HG02759 (cell line): ENCODE measurements at regions not wholly inside any gene's neighbourhood (a gene's known extent, or its start where the extent isn't known, plus 50 kb on each side); places are given as distances from the start of the nearest gene placed in this dataset.

Experiments used
- ATAC-seq: cut with Tn5 transposase; IDR thresholded peaks from one replicate; pipeline ENCODE4 v1.9.1; 2021; ENCODE audit warnings: mild to moderate bottlenecking, moderate library complexity; ENCODE audit not compliant: unreplicated experiment

DNA sequence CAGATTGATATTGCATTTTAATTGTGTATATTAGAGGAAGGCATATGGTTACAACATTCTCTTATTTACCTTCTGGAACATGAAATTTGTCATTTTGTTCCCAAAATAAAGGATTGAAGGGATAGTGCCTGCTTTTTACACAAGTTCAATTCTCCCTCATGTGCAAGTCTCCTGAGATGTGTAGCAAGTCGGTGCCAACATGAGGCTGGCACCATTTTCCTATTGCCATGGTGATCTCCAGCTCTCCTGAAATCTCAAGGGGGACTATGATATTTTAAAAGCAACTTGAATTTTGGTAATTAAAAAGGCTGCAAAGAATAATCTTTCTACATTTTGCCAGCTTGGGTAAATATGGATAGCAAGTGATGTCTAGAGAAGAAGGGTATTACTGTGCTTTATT lies 693.3 kb upstream of the WWC1 start:
- ATAC-seq, result no peak

DNA sequence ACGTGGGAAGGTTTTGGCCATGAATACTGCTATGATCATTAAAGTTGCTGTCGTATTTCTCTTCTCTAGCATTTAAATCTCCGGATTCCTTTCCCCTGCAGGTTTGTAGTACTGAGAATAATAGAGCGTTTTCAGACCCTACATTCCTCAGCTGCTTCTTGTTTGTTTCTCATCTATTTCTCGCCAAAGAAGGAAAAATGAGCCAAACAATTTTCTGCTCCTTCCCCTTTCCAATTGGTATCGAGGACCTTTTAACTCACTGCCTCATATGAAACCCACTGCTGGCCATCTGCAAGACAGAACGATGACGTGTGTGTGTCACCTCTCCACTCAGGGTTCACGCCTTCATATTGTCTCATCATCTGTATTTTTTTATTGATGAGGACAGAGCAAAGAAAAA lies 689.4 kb upstream of the WWC1 start:
- no peak for ATAC-seq

DNA sequence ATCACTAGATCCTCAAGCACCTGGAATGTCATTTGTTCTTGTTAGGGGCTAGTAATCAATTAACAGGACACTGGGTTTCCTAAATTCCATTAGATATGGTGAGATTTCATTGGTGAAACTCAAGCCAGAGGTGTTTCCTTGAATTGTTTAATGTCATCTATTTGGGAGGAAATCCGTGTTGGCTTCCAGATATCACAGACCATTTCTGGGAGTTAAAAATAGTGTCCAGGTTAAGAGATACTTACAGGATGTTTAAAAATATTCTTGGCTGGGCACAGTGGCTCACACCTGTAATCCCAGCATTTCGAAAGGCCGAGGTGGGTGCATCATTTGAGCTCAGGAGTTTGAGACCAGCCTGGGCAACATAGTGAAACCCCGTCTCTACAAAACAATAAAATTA lies 688.3 kb upstream of the WWC1 start:
- no peak for ATAC-seq

DNA sequence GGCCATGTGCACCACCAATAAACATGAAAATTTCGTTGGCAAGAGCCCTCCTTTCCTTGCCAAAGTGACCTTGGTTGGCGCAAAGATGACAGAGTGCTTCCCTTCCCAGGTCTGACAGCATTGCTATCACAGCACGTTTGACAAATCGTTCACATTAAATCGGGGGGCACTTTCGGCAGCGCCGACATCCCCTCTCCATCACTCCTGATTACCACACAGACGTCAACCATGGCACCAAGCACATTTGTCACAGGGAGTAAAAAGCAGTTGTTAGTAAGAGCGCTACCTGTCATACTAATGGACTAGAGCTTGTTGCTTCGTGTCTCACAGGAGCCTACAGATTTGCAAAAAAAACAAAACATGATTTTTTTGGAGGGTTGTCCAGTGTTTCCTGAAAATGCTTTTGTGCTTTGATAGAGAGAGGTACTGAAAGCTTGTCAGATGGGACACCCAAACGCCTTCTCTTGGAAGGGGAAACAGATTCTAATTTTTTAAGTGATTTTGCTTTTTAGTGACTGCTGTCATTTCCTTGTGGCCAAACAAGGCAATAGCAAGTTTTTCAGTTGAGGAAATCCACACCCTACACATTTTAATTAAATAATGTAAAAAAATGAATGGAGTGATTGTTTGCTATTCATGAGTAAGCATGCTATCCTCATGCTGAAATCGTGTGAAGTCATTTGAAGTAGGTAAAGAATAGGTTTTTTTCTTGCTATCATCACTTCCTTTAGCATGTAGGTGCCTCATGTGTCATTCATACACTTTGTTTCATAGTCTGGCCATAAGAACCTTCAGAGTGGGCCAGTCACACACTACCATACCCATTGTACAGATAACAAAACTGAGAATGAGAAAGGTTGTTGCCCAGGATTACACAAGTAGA lies 682.8 kb upstream of the WWC1 start:
- no peak for ATAC-seq

DNA sequence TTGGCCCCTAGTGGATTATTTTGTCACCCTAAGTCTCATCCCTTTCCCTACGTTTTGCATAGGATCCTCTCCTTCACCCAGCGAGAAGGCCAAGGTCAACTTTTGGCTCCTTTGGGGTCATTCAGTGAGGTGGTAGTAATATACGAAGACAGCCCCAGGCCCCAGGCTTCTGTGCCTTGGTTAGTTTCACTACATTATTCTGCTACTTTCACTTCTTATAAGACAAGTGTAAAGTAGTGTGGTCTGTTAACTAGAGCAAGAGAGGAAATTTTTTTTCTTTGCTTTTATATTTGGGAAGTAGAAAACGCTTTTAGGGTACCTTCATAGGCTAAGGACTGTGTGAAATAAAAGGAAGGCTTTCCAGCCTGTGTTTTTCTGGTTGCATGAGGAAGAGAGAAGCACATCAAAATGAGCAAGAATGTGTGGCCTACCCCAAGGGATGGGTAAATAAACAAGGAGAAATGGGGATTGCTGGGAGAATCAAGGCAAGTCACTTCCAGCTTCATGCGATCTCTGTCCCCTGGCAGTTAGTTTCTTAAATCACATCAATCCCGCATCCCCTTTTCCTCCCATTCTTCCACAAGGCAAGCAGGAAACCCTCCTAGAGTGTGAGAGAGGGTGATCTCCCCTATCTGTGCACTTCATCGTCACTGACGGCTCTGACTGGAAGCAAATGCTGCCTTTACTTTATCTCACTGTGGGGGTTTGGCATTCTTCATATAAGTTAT lies 677.0 kb upstream of the WWC1 start:
- no peak for ATAC-seq

DNA sequence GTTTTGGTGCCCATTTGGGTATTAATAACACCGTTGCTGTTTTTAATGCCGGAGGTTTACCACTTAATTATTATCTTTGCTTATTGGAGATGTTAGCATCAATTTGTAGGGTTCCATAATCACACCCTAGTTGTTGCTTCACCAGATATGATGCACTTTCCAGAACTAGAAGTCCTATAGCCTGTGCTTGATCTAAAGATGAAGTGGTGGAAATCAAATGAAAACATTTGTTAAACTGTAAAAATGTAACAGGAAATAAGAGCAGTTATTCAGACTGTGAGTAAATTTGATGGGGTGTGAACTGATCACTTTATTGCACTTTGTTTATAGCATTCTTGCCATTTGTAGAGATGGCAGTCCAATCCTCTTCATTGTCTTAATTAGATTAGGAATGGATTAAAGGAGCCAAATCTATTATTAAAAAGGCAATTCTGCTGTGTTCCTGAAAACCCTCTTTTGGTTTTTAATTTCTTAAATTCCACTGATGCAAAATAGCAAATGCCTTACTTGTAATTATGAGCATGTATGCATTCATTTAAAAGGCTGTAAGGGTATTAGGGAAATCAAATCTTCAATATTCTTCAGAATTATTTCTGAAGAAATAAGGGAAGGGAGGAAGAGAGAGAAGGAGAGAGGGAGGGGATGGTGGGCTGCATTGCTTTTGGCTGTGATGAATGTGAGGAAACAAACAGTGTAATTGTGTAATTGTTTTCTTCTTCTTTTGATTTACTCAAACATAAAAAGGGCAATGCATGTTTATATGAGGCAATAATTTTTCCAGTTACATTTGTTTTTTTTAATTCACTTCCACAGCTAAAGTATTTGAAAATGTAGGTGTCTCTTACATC lies 675.2 kb upstream of the WWC1 start:
- ATAC-seq, result no peak

DNA sequence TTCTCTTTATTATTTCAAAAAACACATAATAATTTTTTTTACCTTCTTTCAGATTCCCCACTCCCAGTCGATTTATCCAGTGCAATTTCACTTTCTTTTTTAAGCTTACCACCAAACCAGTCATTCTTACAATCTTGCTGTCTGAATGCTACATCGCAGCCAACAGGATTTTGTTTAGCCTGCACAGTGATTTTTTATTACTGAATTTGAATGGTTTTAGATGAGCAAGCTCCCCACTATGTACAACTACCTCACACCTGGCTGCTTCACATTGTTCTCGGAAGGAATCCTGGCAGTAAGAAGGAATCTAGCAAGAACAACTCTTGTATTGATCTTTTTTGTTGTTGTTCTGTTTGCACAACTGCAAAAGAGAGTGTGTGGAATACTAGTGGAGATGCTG lies 668.1 kb upstream of the WWC1 start:
- no peak for ATAC-seq

DNA sequence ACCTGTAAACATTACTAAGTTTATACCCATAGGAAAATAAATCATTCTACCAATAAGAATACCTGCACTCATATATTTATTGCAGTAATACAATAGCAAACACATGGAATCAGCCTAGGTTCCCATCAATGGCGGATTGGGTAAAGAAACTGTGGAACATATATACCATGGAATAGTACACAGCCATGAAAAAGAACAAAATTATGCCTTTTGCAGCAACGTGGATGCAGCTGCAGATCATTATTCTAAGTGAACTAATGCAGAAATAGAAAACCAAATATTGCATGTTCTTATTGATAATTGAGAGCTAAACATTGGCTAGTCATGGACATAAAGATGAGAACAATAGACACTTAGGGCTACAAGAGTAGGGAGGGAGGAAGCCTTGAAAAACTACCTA lies 667.4 kb upstream of the WWC1 start:
- no peak for ATAC-seq

DNA sequence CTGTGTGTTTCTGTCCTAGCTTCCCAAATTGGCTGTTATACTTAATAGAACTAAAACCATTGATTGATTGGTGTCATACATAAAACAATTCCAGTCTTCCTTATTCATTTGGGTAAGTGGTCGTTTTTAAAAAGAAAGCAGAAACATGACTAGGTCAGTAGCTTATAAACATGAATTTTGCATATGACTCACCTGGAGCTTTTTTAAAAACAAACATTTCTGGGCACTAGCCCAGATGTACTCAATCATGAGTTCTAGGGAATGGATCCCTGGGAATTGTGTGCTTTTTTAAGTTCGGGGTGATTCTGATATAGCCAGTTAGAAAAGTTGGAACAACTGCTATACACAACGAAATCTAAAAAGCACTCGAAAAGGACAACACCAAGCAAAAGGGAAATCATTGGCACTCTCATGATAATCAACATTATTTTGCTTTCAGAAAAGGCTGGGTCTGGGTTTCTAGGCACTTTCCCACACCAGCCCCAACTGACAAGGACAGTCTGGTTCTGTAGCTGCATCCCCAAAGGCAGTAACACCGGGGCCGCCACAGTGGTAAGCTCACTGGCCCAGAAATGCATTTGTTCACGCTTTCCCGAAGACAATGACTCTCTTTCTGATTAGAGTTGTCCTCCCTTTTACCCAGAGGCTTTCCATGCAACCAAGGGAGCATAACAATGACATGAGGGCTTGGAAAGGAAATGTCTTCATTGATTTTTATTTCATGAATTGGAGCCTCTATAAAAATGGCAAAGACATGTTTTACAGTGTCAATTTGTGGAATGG lies 664.9 kb upstream of the WWC1 start:
- ATAC-seq, result no peak

DNA sequence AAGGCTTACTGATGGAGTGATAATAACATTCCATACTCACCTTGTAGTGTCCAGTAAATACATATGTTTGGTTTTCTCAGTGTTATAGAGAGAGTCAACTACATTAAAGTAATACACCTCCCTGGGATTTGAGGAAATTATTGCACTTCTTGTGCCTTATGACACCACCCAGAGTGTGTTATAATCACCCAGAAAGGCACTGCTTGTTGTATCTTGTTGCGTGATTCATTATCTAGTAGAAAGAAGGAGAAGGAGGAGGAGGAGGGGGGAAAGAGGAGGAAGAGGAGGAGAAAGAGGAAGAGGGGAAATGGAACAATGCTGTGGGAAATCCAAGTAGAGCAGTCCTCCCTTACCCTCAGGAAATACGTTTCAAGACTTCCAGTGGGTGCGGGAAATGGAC lies 661.8 kb upstream of the WWC1 start:
- ATAC-seq, result no peak

DNA sequence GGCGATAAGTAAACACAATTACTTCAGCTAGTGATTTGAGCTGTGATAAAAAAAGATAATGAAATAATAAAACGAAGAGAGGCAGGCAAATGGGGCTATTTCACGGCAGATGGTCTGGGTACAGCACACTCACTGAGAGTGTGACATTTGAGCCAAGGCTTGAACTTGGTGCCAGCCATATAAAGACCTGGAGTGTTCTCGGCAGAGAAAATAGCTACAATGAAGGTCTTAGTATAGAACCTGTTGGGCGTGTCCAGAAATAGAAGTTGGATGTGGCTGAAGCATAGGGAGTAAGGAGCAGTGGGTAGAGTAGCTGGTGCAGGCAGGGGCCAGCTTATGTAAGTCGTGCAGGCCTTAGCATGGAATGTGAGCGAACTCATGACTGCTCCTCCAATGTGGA lies 660.3 kb upstream of the WWC1 start:
- no peak for ATAC-seq

DNA sequence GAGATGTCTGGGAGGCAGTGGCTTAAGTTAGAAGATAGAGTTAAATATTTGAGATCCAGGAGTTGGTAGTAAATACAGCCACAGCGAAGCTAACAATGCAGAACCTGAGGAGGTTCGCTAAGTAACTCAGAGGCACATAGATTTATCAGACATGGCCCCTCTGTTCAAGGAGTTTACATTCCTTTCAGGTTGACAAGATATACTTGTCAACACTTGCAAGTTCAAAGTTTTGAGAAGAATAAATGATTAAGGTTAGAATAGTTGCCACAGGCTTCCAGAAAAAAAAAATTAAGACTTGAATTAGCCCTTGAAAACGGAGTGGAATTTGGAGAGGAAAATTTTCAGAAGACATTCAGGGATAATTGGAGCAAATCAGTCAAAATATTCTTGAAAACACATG lies 658.3 kb upstream of the WWC1 start:
- ATAC-seq, result no peak

DNA sequence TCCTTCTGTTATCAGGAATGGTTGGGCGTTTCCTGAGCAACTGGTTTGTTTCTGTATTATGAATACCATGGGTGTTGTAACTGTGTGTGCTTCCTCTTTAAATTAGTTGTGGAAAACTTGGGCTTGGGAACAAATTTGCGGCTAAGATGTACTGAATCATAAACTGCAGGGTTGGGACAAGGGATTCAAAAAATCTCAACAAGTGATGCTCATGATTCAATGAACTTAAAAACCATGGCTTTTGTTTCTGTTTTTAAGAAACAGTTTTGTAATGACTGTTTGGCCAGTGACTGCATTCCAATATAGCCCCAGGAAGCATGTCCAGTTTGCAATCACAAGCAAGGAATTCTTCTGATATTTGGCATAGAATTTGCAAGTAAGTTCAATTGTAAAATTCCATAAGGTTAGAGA lies 657.5 kb upstream of the WWC1 start:
- no peak for ATAC-seq

DNA sequence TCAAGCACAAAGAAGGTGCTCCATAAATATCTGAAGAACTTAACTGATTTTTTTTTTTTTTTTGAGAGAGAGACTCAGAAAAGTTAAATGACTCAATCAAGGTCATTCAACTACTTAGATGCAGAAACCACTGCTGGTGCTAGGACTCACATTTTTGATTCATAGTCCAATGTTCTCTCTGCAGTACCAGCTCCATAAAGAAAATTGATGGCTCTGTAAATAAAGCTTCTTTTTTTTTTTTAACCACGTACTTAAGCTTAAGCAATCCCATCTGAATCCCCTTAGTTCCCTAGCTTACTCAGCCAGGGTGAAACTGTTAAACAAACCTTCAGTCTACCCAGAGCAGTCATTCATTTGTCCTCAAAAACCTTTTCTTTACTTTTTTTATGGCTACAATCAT lies 657.0 kb upstream of the WWC1 start:
- no peak for ATAC-seq

DNA sequence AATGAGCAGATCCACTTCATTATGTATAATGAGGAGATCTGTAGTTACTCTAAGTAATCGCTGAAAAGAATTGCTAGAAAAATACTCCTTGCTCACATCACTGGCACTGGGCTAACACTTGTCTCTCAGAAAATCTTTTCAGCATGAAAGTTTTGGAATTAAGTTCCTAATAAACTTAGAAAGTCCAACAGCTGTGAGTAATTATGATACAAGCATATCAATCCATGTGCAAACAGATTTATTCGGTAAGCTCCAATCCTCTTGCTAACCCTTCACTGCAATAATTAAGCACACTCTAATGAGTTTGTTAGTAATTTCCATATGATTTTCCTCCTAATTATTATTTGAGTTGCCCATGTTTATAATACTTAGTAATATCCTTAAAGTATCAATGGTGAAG lies 652.6 kb upstream of the WWC1 start:
- ATAC-seq, result no peak

DNA sequence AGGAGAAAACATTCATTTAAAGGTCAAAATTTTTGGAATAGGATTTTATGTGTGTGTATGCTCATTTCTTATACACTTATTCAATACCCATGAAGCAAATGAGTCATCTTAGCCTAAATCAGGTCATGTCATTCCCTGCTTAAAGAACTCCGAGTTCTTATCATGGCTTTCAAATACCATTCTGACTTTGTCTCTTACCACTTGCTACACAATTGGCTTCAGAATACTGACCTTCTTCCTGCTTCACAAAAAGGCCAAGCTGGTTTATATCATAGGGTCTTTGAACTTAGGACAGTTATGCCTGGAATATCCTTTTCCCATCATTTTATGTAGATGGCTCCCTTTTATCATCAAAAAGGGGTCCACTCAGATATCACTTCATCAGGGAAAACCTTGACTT lies 652.2 kb upstream of the WWC1 start:
- ATAC-seq, result no peak

DNA sequence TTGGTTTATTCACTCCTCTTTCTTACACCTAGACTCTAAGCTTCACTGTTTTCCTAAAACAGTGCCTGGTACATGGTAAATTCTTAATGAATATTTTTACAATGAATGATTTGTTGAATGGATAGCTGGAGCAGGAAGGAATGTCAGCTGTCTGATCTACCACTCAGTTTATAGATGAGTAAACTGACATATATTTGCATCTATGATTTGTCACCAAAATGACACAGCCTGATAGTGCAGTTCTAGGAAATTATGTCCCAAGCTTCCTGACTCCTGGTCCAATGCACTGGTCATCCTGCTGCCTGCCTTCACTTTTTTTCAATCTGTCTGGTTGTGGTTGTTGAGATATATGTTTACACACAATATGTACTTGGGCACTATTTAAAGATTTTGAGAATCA lies 651.7 kb upstream of the WWC1 start:
- ATAC-seq, result no peak

DNA sequence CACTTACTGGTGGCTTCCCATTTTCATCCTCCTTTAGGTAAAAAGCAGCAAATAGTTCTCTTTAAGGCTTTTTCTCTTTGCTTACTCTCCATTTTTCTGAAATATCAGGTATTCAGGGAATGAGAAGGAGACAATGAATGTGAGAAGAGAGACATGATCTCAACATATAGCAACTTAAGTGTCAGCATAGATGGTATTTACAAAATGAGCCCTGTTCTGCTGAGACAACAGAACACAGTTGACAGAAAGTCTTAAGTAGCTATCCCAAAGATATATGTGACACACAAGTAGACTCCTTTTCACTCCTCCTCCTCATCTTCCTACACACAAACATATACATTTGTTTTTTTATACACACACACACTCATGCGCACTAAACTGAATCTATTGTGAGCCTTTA lies 649.3 kb upstream of the WWC1 start:
- ATAC-seq, result no peak

DNA sequence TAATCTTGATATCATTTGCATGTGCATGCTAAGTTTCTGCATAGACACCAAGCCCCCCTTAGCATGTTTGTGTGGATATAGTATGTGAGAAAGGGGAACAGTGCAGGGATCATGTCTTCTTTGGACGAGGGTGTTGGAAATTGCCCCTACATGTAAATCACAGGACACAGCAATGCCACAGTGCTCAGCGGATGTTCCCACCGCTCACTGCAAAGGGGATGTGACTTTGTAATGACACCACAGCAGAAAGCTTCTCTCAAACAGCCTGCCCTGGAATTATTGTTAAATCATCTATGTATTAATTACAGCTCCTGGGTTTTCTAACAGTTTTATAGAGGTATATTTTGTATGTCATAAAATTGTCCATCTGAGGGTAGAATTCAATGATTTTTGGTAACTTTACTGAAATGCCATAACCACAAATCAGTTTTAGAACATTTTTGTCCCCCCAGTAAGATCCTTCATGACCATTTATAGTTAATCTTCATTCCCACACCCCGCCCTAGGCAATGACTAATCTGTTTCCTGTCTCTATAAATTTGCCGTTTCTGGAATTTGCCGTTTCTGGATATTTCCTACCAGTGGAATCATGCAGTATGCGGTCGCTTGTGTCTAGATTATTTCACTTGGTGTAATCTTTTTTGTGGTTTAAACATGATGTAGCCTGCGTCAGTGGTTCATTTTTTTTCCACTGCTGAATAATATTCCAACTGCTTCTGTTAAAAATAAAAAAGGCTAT lies 648.5 kb upstream of the WWC1 start:
- no peak for ATAC-seq

DNA sequence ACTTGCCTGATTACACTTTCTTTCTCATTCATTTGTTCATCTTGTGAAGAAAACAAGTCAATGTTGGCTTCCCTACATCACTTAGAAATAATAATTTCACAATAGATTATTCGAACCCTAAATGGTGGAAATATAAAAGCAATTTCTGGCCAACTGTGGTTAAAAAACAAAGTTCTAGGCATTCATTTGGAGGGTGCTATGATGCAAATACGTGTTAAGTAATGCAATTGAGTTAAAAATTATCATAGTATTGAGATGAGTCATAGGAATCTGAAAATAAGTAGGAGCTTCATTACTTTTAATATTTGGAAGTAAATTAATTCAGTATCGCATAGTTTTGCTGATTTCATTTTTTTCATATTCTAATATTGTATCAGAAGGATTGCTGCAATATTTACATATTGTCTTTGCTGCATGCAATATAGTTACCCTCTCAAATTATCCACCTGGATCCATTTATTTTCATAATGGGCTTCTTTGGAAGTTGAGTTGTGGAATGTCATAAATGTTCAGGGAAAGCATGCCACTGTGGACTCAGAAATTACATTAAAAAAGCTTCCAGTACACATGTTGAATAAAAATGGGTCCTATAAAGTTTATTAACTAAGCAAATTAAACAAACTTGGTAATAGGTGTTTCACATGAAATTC lies 647.7 kb upstream of the WWC1 start:
- no peak for ATAC-seq
